Lower lobe of right lung (tissue), 2 donors: ENCODE measurements at regions not wholly inside any gene's neighbourhood (a gene's known extent, or its start where the extent isn't known, plus 50 kb on each side); places are given as distances from the start of the nearest gene placed in this dataset.

Experiments
- ATAC-seq, 2 donors: fragments of 200-7000 bp; cut with Tn5 transposase; one replicate each; pipeline ENCODE4 v1.9.1; 2020 to 2022; ENCODE audit warnings: mild to moderate bottlenecking in 2 of 2, moderate library complexity in 2 of 2
- DNase-seq: peaks from one replicate; pipeline ENCODE4 v3.0.0-alpha.2; 2020
- H3K27ac ChIP-seq: fragments of 200-600 bp; one replicate; pipeline ENCODE4 v1.8.0; 2022
- H3K27me3 ChIP-seq: fragments of 200-600 bp; one replicate; pipeline ENCODE4 v1.8.0; 2022; ENCODE audit warnings: low read depth
- H3K36me3 ChIP-seq: fragments of 200-600 bp; one replicate; pipeline ENCODE4 v1.8.0; 2022; ENCODE audit warnings: mild to moderate bottlenecking
- H3K4me1 ChIP-seq: fragments of 200-600 bp; one replicate; pipeline ENCODE4 v1.8.0; 2022
- H3K4me3 ChIP-seq: fragments of 200-600 bp; one replicate; pipeline ENCODE4 v1.8.0; 2022; ENCODE audit warnings: mild to moderate bottlenecking
- H3K9me3 ChIP-seq: fragments of 200-600 bp; one replicate; pipeline ENCODE4 v1.8.0; 2022
- intact Hi-C: fragments of 100-400 bp; cut with DNase I; formaldehyde crosslinking; loops from one replicate; pipeline ENCODE4 v1.11.0; 2022
- TF ChIP-seq, protein P1 (sequence below): fragments of 200-600 bp; IDR thresholded peaks from one replicate; pipeline ENCODE4 v1.8.0; 2022; ENCODE audit warnings: antibody characterized with exemption, mild to moderate bottlenecking
- donor health status: DM: no; HTN: yes; CAD: no; lungs with severe emphysema.

- Histone ChIP-seq H3K4me3 (no peak overlapping the region), H3K27ac (no peak overlapping the region), H3K4me1 (no peaks in the 10 kb centered on the region), H3K27me3 (no peaks in the 10 kb centered on the region), H3K9me3 (peaks cover 6% of the 10 kb centered on the region), H3K36me3 (no peaks in the 10 kb centered on the region)
- intact Hi-C loops, result no loop called here
- ATAC-seq (no peak), DNase-seq (no peak)
- TF ChIP-seq, protein P1, sequence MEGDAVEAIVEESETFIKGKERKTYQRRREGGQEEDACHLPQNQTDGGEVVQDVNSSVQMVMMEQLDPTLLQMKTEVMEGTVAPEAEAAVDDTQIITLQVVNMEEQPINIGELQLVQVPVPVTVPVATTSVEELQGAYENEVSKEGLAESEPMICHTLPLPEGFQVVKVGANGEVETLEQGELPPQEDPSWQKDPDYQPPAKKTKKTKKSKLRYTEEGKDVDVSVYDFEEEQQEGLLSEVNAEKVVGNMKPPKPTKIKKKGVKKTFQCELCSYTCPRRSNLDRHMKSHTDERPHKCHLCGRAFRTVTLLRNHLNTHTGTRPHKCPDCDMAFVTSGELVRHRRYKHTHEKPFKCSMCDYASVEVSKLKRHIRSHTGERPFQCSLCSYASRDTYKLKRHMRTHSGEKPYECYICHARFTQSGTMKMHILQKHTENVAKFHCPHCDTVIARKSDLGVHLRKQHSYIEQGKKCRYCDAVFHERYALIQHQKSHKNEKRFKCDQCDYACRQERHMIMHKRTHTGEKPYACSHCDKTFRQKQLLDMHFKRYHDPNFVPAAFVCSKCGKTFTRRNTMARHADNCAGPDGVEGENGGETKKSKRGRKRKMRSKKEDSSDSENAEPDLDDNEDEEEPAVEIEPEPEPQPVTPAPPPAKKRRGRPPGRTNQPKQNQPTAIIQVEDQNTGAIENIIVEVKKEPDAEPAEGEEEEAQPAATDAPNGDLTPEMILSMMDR, result no peak
These were observed 828.1 kb upstream of the FAT3 start for GRCh38 chr11:91396236-91397133.

DNA sequence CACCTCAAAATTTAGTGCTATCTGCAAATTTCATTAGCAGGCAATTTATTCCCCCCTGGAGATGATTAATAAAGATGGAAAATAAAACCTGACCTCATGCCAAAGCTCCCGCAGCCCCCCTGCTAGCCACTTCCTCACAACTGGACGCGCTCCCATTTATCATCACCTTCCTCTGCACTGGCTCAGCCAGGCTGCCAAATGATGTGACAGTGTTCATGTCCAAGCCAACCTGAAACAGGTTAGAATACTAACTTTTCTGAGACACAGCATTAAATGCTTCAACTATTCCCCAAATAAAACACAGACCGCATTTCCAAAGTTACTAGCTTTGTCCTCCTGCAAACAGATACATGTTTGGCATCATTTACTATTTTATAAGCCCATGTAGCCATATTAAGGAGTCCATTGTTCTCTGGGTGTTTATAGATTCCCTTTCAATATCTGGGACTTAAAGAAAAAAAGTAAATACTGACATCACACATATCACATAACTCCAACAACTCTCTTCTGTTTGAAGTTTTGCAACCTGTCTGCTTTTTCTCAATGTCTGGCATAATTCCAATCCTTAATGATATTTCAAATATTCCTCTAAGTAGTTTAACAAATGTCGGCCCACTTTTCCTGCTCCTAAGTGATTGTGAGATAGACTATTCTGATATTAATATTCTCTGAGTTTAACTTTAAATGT lies 829.7 kb upstream of the FAT3 start:
- intact Hi-C loops, result no loop called here
- Histone ChIP-seq H3K27ac (no peak overlapping the region), H3K4me1 (no peaks in the 10 kb centered on the region), H3K36me3 (no peaks in the 10 kb centered on the region), H3K9me3 (no peaks in the 10 kb centered on the region), H3K27me3 (no peaks in the 10 kb centered on the region), H3K4me3 (no peak overlapping the region)
- ATAC-seq (no peak), DNase-seq (no peak)
- TF ChIP-seq, protein P1, result no peak

- intact Hi-C loops, result no loop called here
- ATAC-seq (no peak), DNase-seq (no peak)
- no peaks in the 10 kb centered on the region for H3K27me3 ChIP-seq
- TF ChIP-seq, protein P1, result no peak
- H3K4me3 ChIP-seq, result no peak overlapping the region
- H3K9me3 ChIP-seq, result no peaks in the 10 kb centered on the region
- no peaks in the 10 kb centered on the region for H3K4me1 ChIP-seq
- no peaks in the 10 kb centered on the region for H3K36me3 ChIP-seq
- H3K27ac ChIP-seq, result no peak overlapping the region
These were observed 830.4 kb upstream of the FAT3 start for GRCh38 chr11:91394073-91394726.

DNA sequence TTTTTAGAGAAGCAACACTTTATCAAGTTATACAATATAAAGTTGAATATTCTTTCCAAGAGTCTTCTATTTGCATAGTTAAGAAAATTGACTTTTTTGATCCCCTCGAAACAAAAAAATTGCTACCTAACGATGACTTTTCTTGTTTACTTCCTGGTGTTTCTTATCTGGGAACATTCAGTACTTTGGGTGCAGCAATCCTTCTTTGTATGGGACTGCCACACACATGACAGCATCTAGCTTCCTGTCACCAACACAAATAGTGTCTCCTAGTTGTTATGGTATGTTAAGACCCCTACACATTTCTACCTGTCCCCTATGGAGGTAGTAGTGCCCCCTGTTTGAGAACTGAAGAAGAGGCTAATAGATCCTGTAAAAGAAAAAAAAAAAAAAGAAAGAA lies 841.7 kb upstream of the FAT3 start:
- DNase-seq (no peak), ATAC-seq (no peak)
- intact Hi-C loops, result no loop called here

GRCh38 chr11:91374794-91375193 lies 849.8 kb upstream of the FAT3 start:
- Histone ChIP-seq H3K27ac (no peak overlapping the region), H3K9me3 (no peaks in the 10 kb centered on the region), H3K4me1 (no peaks in the 10 kb centered on the region), H3K36me3 (no peaks in the 10 kb centered on the region), H3K27me3 (no peaks in the 10 kb centered on the region), H3K4me3 (no peak overlapping the region)
- ATAC-seq (no peak), DNase-seq (no peak)
- intact Hi-C loops, result no loop called here
- TF ChIP-seq, protein P1, result no peak

More for the DNA sequence above, 841.7 kb upstream of the FAT3 start:
- TF ChIP-seq, protein P1, result no peak
- no peak overlapping the region for H3K27ac ChIP-seq
- H3K4me3 ChIP-seq, result no peak overlapping the region
- H3K4me1 ChIP-seq, result no peaks in the 10 kb centered on the region
- H3K9me3 ChIP-seq, result no peaks in the 10 kb centered on the region
- H3K27me3 ChIP-seq, result no peaks in the 10 kb centered on the region
- no peaks in the 10 kb centered on the region for H3K36me3 ChIP-seq
